HL-60 (cell line): ENCODE measurements at regions not wholly inside any gene's neighbourhood (a gene's known extent, or its start where the extent isn't known, plus 50 kb on each side); places are given as distances from the start of the nearest gene placed in this dataset.

Experiments used
- DNase-seq, 2 experiments: peaks; one replicate each; pipeline ENCODE4 v3.0.0-alpha.2; 2010 to 2020; ENCODE audit warnings: low read depth in 1 of 2, low spot score in 1 of 2
- H3K27ac ChIP-seq: fragments of 250-450 bp; sonication (Bioruptor Pico); replicated peaks from 2 replicates; pipeline ENCODE4 v1.5.1; 2020; ENCODE audit warnings: mild to moderate bottlenecking, moderate library complexity
- H3K27me3 ChIP-seq: fragments of 250-450 bp; sonication (Bioruptor Pico); 2 replicates; pipeline ENCODE4 v1.5.1; 2021; ENCODE audit warnings: mild to moderate bottlenecking, moderate library complexity; ENCODE audit not compliant: insufficient read depth, poor library complexity, severe bottlenecking
- H3K4me3 ChIP-seq: replicated peaks from 2 replicates; pipeline ENCODE4 v1.5.1; 2011; ENCODE audit warnings: mild to moderate bottlenecking, control low read depth, low read length; ENCODE audit not compliant: insufficient read depth
- GABPA ChIP-seq: IDR thresholded peaks from 2 replicates; pipeline ENCODE4 v1.6.1; 2012; ENCODE audit warnings: low read depth
- POLR2AphosphoS5 ChIP-seq: IDR thresholded peaks from 2 replicates; pipeline ENCODE4 v1.6.1; 2012; ENCODE audit warnings: low read depth
- SPI1 ChIP-seq: IDR thresholded peaks from 2 replicates; pipeline ENCODE4 v1.6.1; 2012; ENCODE audit warnings: low read depth, mild to moderate bottlenecking, borderline replicate concordance
- TF ChIP-seq, protein P1 (sequence below): IDR thresholded peaks from 2 replicates; pipeline ENCODE4 v1.6.1; 2012; ENCODE audit warnings: low read depth; ENCODE audit not compliant: insufficient replicate concordance
- TF ChIP-seq, protein P2 (sequence below): IDR thresholded peaks from one replicate; pipeline ENCODE4 v1.5.1; 2011; ENCODE audit warnings: low read length, control low read depth, inconsistent platforms; ENCODE audit not compliant: insufficient read depth

DNA sequence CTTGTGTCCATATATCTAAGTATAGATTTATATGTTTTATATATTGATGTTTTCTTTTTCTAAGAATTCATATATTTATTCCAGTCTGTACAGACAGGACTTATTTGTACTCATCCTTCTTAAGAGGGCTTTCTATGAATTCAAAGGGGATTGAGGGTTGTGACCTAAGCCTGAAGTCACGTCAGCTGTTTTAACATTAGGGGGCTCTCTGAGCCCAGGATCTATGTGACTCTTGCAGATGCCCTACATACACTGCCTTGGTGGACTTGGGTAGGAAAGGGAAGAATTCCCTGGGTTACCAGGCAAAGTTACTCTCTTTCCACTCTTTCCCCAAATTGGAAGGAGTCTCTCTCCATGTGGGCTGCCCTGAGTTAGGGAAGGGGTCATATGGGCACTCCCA lies 283.8 kb upstream of the DAB1 start:
- H3K27me3 ChIP-seq = no peaks in the 10 kb centered on the region
- no peak for DNase-seq
- no peak overlapping the region for H3K4me3 ChIP-seq
- TF ChIP-seq, protein P1, sequence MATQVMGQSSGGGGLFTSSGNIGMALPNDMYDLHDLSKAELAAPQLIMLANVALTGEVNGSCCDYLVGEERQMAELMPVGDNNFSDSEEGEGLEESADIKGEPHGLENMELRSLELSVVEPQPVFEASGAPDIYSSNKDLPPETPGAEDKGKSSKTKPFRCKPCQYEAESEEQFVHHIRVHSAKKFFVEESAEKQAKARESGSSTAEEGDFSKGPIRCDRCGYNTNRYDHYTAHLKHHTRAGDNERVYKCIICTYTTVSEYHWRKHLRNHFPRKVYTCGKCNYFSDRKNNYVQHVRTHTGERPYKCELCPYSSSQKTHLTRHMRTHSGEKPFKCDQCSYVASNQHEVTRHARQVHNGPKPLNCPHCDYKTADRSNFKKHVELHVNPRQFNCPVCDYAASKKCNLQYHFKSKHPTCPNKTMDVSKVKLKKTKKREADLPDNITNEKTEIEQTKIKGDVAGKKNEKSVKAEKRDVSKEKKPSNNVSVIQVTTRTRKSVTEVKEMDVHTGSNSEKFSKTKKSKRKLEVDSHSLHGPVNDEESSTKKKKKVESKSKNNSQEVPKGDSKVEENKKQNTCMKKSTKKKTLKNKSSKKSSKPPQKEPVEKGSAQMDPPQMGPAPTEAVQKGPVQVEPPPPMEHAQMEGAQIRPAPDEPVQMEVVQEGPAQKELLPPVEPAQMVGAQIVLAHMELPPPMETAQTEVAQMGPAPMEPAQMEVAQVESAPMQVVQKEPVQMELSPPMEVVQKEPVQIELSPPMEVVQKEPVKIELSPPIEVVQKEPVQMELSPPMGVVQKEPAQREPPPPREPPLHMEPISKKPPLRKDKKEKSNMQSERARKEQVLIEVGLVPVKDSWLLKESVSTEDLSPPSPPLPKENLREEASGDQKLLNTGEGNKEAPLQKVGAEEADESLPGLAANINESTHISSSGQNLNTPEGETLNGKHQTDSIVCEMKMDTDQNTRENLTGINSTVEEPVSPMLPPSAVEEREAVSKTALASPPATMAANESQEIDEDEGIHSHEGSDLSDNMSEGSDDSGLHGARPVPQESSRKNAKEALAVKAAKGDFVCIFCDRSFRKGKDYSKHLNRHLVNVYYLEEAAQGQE = no peak
- TF ChIP-seq, protein P2, sequence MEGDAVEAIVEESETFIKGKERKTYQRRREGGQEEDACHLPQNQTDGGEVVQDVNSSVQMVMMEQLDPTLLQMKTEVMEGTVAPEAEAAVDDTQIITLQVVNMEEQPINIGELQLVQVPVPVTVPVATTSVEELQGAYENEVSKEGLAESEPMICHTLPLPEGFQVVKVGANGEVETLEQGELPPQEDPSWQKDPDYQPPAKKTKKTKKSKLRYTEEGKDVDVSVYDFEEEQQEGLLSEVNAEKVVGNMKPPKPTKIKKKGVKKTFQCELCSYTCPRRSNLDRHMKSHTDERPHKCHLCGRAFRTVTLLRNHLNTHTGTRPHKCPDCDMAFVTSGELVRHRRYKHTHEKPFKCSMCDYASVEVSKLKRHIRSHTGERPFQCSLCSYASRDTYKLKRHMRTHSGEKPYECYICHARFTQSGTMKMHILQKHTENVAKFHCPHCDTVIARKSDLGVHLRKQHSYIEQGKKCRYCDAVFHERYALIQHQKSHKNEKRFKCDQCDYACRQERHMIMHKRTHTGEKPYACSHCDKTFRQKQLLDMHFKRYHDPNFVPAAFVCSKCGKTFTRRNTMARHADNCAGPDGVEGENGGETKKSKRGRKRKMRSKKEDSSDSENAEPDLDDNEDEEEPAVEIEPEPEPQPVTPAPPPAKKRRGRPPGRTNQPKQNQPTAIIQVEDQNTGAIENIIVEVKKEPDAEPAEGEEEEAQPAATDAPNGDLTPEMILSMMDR = no peak
- TF ChIP-seq POLR2AphosphoS5 (no peak), GABPA (no peak), SPI1 (no peak)
- H3K27ac ChIP-seq = no peak overlapping the region

DNA sequence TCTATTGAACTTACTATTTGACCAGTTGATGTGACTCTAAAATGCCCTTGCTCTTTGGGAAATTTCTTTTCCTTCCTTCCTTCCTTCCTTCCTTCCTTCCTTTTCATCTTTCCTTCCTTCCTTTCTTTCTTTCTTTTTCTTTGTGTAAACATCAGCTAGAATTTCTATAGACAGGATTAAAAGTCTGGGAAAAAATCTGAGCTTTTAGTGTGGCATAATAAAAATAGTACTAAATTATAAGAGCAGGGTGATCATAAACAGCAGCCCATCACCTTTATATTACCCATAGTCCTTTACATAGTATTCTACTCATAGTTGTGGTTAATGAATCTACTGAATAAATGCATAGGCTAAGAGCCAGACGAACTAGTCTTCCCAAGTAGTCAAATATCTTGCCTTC lies 281.0 kb upstream of the DAB1 start:
- H3K27me3 ChIP-seq = no peaks in the 10 kb centered on the region
- no peak overlapping the region for H3K27ac ChIP-seq
- TF ChIP-seq POLR2AphosphoS5 (no peak), SPI1 (no peak), GABPA (no peak)
- TF ChIP-seq, protein P1 = no peak
- TF ChIP-seq, protein P2 = no peak
- no peak for DNase-seq
- H3K4me3 ChIP-seq = no peak overlapping the region

DNA sequence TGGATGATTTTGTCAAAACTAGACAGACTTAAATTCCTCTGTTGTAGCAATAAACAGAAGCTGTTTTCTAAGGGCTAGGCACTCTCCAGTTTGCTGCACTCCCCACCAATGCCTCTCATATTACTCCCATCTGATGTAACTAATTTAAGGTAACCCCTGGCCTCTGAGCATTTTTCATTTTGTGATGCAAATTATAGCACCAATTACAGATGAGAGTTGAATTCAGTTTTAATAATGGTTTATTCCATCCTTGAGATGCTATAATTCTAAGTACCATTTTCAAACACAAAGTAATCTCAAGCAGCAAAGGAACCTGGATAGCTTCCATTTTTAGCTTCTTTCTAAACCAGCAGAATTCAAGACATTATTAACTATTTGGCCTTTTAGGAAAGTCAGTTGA lies 280.4 kb upstream of the DAB1 start:
- Histone ChIP-seq H3K27ac (no peak overlapping the region), H3K27me3 (no peaks in the 10 kb centered on the region), H3K4me3 (no peak overlapping the region)
- no peak for DNase-seq
- TF ChIP-seq POLR2AphosphoS5 = no peak
- TF ChIP-seq, protein P2 = no peak
- no peak for TF ChIP-seq SPI1
- TF ChIP-seq, protein P1 = no peak
- TF ChIP-seq GABPA = no peak
